Sigmoid colon (tissue), 6 donors: ENCODE measurements at regions not wholly inside any gene's neighbourhood (a gene's known extent, or its start where the extent isn't known, plus 50 kb on each side); places are given as distances from the start of the nearest gene placed in this dataset.

Experiments used
- DNase-seq: peaks from one replicate; pipeline ENCODE4 v3.0.0-alpha.2; 2019
- H3K27ac ChIP-seq, 4 donors: fragments of 200-600 bp; sonication (generic); one replicate each; pipeline ENCODE4 v1.5.1; 2016 to 2019; ENCODE audit warnings: mild to moderate bottlenecking in 1 of 4
- H3K27me3 ChIP-seq, 3 donors: fragments of 200-600 bp; sonication (generic); one replicate each; pipeline ENCODE4 v1.5.1; 2019; ENCODE audit warnings: mild to moderate bottlenecking in 1 of 3
- H3K36me3 ChIP-seq, 4 donors: fragments of 200-600 bp; sonication (generic); one replicate each; pipeline ENCODE4 v1.5.1; 2016 to 2019
- H3K4me1 ChIP-seq, 4 donors: fragments of 200-600 bp; sonication (generic); one replicate each; pipeline ENCODE4 v1.5.1; 2017 to 2019
- H3K4me3 ChIP-seq, 4 donors: fragments of 200-600 bp; sonication (generic); one replicate each; pipeline ENCODE4 v1.5.1; 2017 to 2019; ENCODE audit warnings: mild to moderate bottlenecking in 2 of 4, moderate library complexity in 1 of 4
- H3K9me3 ChIP-seq, 4 donors: fragments of 200-600 bp in 3 of 4; sonication (generic) in 3 of 4; one replicate each; pipeline versions ENCODE4 v1.5.1 to v1.6.1; 2013 to 2019
- EP300 ChIP-seq, 4 donors: sonication (generic); formaldehyde crosslinking; IDR thresholded peaks; one replicate each; pipeline ENCODE4 v1.6.1; 2017; ENCODE audit warnings: antibody characterized with exemption in 4 of 4
- POLR2A ChIP-seq, 2 donors: fragments of 450-650 bp; IDR thresholded peaks; one replicate each; pipeline ENCODE4 v1.6.1; 2016; ENCODE audit warnings: antibody characterized with exemption in 2 of 2, mild to moderate bottlenecking in 2 of 2, moderate library complexity in 2 of 2
- POLR2AphosphoS5 ChIP-seq, 4 donors: sonication (generic); formaldehyde crosslinking; IDR thresholded peaks; one replicate each; pipeline ENCODE4 v1.6.1; 2017; ENCODE audit warnings: antibody characterized with exemption in 4 of 4
- WGBS, 2 donors: extraction: QIAGEN DNeasy Blood & Tissue Kit; methylation state at CpG; one replicate each; pipeline ENCODE4 v1.1.7; 2013; 5-methylcytosine and 5-hydroxymethylcytosine counted together
- intact Hi-C: fragments of 100-400 bp; cut with DNase I; formaldehyde crosslinking; loops from one replicate; pipeline ENCODE4 v1.15.1; 2023
- TF ChIP-seq, protein P1 (sequence below), 4 experiments: fragments of 450-650 bp in 3 of 4; fragments of 200-600 bp in 1 of 4; IDR thresholded peaks; one replicate each; pipeline ENCODE4 v1.5.1; 2016 to 2019; ENCODE audit warnings: antibody characterized with exemption in 4 of 4, mild to moderate bottlenecking in 3 of 4, moderate library complexity in 2 of 4
- donor health status: healthy with polysubstance abuse.
- donor health status: healthy.

GRCh38 chr10:117425974-117426566 lies 50.8 kb upstream of the PDZD8 start:
- Histone ChIP-seq H3K9me3 (peaks cover 0 to 1% (median 0%) of the 10 kb centered on the region in 4 donors), H3K4me3 (no peak overlapping the region), H3K27me3 (no peaks in the 10 kb centered on the region), H3K4me1 (no peaks in the 10 kb centered on the region), H3K27ac (no peak overlapping the region), H3K36me3 (no peaks in the 10 kb centered on the region)
- TF ChIP-seq POLR2A (IDR thresholded peaks at IDR 0.05) = no peak
- TF ChIP-seq, protein P1, sequence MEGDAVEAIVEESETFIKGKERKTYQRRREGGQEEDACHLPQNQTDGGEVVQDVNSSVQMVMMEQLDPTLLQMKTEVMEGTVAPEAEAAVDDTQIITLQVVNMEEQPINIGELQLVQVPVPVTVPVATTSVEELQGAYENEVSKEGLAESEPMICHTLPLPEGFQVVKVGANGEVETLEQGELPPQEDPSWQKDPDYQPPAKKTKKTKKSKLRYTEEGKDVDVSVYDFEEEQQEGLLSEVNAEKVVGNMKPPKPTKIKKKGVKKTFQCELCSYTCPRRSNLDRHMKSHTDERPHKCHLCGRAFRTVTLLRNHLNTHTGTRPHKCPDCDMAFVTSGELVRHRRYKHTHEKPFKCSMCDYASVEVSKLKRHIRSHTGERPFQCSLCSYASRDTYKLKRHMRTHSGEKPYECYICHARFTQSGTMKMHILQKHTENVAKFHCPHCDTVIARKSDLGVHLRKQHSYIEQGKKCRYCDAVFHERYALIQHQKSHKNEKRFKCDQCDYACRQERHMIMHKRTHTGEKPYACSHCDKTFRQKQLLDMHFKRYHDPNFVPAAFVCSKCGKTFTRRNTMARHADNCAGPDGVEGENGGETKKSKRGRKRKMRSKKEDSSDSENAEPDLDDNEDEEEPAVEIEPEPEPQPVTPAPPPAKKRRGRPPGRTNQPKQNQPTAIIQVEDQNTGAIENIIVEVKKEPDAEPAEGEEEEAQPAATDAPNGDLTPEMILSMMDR (IDR thresholded peaks at IDR 0.05) = no peak
- TF ChIP-seq EP300 (IDR thresholded peaks at IDR 0.05) = no peak
- no peak for TF ChIP-seq POLR2AphosphoS5 (IDR thresholded peaks at IDR 0.05)
- no peak for DNase-seq
- intact Hi-C loops = no loop called here
- WGBS, 2 donors = 73 to 82% methylated on average over 5 of the region's 5 CpGs

- 86% methylated on average over 13 of the region's 13 CpGs for WGBS, 2 donors
- H3K27me3 ChIP-seq = no peaks in the 10 kb centered on the region
- H3K36me3 ChIP-seq = no peaks in the 10 kb centered on the region
- H3K9me3 ChIP-seq = peaks cover 0 to 3% (median 0%) of the 10 kb centered on the region in 4 donors
- no peaks in the 10 kb centered on the region for H3K4me1 ChIP-seq
- intact Hi-C loops = no loop called here
- H3K27ac ChIP-seq = no peak overlapping the region
- TF ChIP-seq, protein P1 (IDR thresholded peaks at IDR 0.05) = no peak
- TF ChIP-seq EP300 (IDR thresholded peaks at IDR 0.05) (no peak), POLR2A (IDR thresholded peaks at IDR 0.05) (no peak), POLR2AphosphoS5 (IDR thresholded peaks at IDR 0.05) (no peak)
- H3K4me3 ChIP-seq = no peak overlapping the region
- no peak for DNase-seq
Observed at GRCh38 chr10:117424883-117425649, 49.8 kb upstream of the PDZD8 start.
